IMR-90 (cell line): ENCODE measurements at regions not wholly inside any gene's neighbourhood (a gene's known extent, or its start where the extent isn't known, plus 50 kb on each side); places are given as distances from the start of the nearest gene placed in this dataset.

Experiments used
- ATAC-seq: fragments of 200-7000 bp; cut with Tn5 transposase; 2 replicates; pipeline ENCODE4 v1.9.1; 2020; ENCODE audit warnings: low read depth, mild to moderate bottlenecking, moderate library complexity
- BruUV-seq: library from RNA; stranded (reverse); fragments of 400-500 nt; replicated peaks from 2 replicates; lab custom pipeline; 2021; lab: Mats Ljungman, UMichigan
- CTCF ChIA-PET: fragments of 300-600 bp; formaldehyde crosslinking; extraction: SDS; loops from one replicate; lab custom pipeline; 2021; ENCODE audit warnings: antibody characterized with exemption; lab: Yijun Ruan, JAX
- POLR2A ChIA-PET: fragments of 300-600 bp; sonication (Branson Sonifier 250); formaldehyde crosslinking; loops from one replicate; lab custom pipeline; 2022; ENCODE audit warnings: antibody characterized with exemption; ENCODE audit not compliant: unreplicated experiment; lab: Charles Lee
- DNase-seq: peaks from one replicate; pipeline ENCODE4 v3.0.0; 2013
- H2AFZ ChIP-seq: replicated peaks from 2 replicates; pipeline ENCODE3; 2013; ENCODE audit warnings: low read length, mild to moderate bottlenecking; ENCODE audit not compliant: poor library complexity
- H2AK5ac ChIP-seq: 2 replicates; pipeline ENCODE4 v1.6.1; 2013; ENCODE audit warnings: low read depth, low read length, inconsistent platforms
- H2AK9ac ChIP-seq: replicated peaks from 2 replicates; pipeline ENCODE3; 2013; ENCODE audit warnings: mild to moderate bottlenecking, low read depth, low read length, moderate library complexity; ENCODE audit not compliant: poor library complexity
- H2BK120ac ChIP-seq: 2 replicates; pipeline ENCODE4 v1.6.1; 2013; ENCODE audit warnings: low read depth, low read length, inconsistent platforms
- H2BK15ac ChIP-seq: 3 replicates; pipeline ENCODE4 v1.6.1; 2013; ENCODE audit warnings: low read depth, low read length, inconsistent platforms
- H2BK20ac ChIP-seq: 2 replicates; pipeline ENCODE4 v1.6.1; 2013; ENCODE audit warnings: low read depth, mild to moderate bottlenecking, inconsistent platforms, low read length, moderate library complexity
- H2BK5ac ChIP-seq: 2 replicates; pipeline ENCODE4 v1.6.1; 2013; ENCODE audit warnings: mild to moderate bottlenecking, low read depth, low read length, inconsistent platforms; ENCODE audit not compliant: poor library complexity, severe bottlenecking
- H3K14ac ChIP-seq: replicated peaks from 2 replicates; pipeline ENCODE4 v1.6.1; 2013; ENCODE audit warnings: low read depth, low read length, inconsistent platforms
- H3K18ac ChIP-seq: 2 replicates; pipeline ENCODE4 v1.6.1; 2013; ENCODE audit warnings: low read depth, low read length, control low read depth
- H3K23ac ChIP-seq: 2 replicates; pipeline ENCODE4 v1.6.1; 2013; ENCODE audit warnings: low read depth, low read length, inconsistent platforms
- H3K27ac ChIP-seq: 2 replicates; pipeline ENCODE4 v1.5.1; 2013; ENCODE audit warnings: mild to moderate bottlenecking, control low read depth, low read length; ENCODE audit not compliant: insufficient read depth
- H3K27me3 ChIP-seq: 2 replicates; pipeline ENCODE4 v1.6.1; 2013; ENCODE audit warnings: low read length; ENCODE audit not compliant: control insufficient read depth, insufficient read depth
- H3K36me3 ChIP-seq: 2 replicates; pipeline ENCODE4 v1.6.1; 2013; ENCODE audit warnings: low read length, mixed read lengths; ENCODE audit not compliant: control insufficient read depth, insufficient read depth
- H3K4ac ChIP-seq: 2 replicates; pipeline ENCODE4 v1.6.1; 2013; ENCODE audit warnings: low read depth, low read length, inconsistent platforms
- H3K4me1 ChIP-seq: 2 replicates; pipeline ENCODE4 v1.6.1; 2013; ENCODE audit warnings: low read length, mixed read lengths; ENCODE audit not compliant: control insufficient read depth, insufficient read depth
- H3K4me2 ChIP-seq: 2 replicates; pipeline ENCODE4 v1.6.1; 2013; ENCODE audit warnings: low read depth, mild to moderate bottlenecking, control low read depth, low read length, moderate library complexity
- H3K4me3 ChIP-seq: 2 replicates; pipeline ENCODE4 v1.5.1; 2013; ENCODE audit warnings: low read depth, mild to moderate bottlenecking, control low read depth, low read length, moderate library complexity; ENCODE audit not compliant: insufficient read depth
- H3K56ac ChIP-seq: 2 replicates; pipeline ENCODE4 v1.6.1; 2013; ENCODE audit warnings: low read length, inconsistent platforms; ENCODE audit not compliant: insufficient read depth; ENCODE audit errors: extremely low read depth
- H3K79me1 ChIP-seq, 2 experiments: 2 replicates each; pipeline ENCODE4 v1.6.1; 2013; ENCODE audit warnings: low read length in 2 of 2, inconsistent platforms in 1 of 2, low read depth in 1 of 2
- H3K9ac ChIP-seq: 2 replicates; pipeline ENCODE4 v1.6.1; 2013; ENCODE audit warnings: low read depth, low read length, control low read depth
- H3K9me1 ChIP-seq: 2 replicates; pipeline ENCODE4 v1.6.1; 2013; ENCODE audit warnings: low read length, inconsistent platforms; ENCODE audit not compliant: insufficient read depth
- H3K9me3 ChIP-seq: 2 replicates; pipeline ENCODE4 v1.6.1; 2013; ENCODE audit warnings: low read length; ENCODE audit not compliant: control insufficient read depth, insufficient read depth
- H4K20me1 ChIP-seq: 2 replicates; pipeline ENCODE4 v1.6.1; 2013; ENCODE audit warnings: low read length, inconsistent platforms; ENCODE audit not compliant: insufficient read depth
- H4K5ac ChIP-seq: 2 replicates; pipeline ENCODE4 v1.6.1; 2013; ENCODE audit warnings: mild to moderate bottlenecking, low read depth, low read length, control low read depth
- H4K8ac ChIP-seq, 2 experiments: 2 replicates each; pipeline ENCODE4 v1.6.1; 2013; ENCODE audit warnings: low read depth in 2 of 2, low read length in 2 of 2, control low read depth in 1 of 2, inconsistent platforms in 1 of 2
- H4K91ac ChIP-seq: 2 replicates; pipeline ENCODE4 v1.6.1; 2013; ENCODE audit warnings: low read depth, low read length, inconsistent platforms; ENCODE audit not compliant: insufficient read depth
- FOS ChIP-seq: fragments of 150-350 bp; IDR thresholded peaks from 2 replicates; pipeline ENCODE4 v1.6.1; 2016; ENCODE audit warnings: low read depth, low read length
- WGBS, 2 experiments: methylation state at CpG; one replicate each; pipeline versions ENCODE4 v1.1.5 to v1.1.7; 2013; ENCODE audit warnings: missing lambda C conversion rate in 2 of 2; ENCODE audit not compliant: insufficient read length in 1 of 2; ENCODE audit errors: extremely low coverage in 2 of 2; 5-methylcytosine and 5-hydroxymethylcytosine counted together
- dilution Hi-C: fragments of 300-500 bp; cut with HindIII; formaldehyde crosslinking; loops from one replicate; pipeline ENCODE4 v1.14.3; 2018; ENCODE audit warnings: low sequenced_read_pairs; ENCODE audit not compliant: unreplicated experiment
- in situ Hi-C: fragments of 300-500 bp; cut with MboI; formaldehyde crosslinking; loops from 3 replicates; pipeline ENCODE4 v1.14.3; 2019; ENCODE audit warnings: low sequenced_read_pairs, inconsistent platforms, mixed read lengths
- intact Hi-C: fragments of 100-400 bp; cut with micrococcal nuclease; formaldehyde crosslinking; loops from 2 replicates; pipeline ENCODE4 v1.10.0; 2022

DNA sequence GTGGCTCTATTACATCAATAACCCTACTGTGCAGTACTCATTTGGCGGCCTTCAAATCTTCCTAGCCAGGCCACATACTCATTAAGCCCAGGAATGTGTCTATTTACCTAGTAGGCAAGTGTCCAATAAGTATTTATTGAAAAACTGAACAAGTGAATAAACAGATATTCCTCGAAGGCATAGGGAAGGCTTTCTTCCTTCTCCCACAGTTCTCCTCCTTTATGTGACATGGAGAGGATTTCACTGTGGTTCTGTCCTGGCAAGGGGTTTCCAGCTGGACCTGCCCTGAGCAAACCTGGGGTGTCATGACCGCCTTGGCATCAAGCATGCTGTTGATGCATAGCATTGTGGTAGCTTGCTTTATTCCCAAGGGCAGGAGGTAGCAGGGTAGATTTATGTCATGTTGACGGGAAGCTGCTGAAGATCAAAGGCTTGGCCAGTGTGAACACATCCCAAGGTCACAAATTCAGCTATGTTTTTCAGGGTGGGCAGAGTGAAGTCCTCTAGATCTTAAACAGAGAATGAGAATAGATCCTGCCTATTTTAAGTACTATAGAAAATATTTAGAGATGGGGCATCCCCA lies 195.1 kb downstream of the INHBA start:
- H3K23ac ChIP-seq, result no peak overlapping the region; the same call in 1 of the 2 replicates
- H3K4me2 ChIP-seq, result no peak overlapping the region
- peaks cover 13% of the 10 kb centered on the region for H3K4me1 ChIP-seq
- no peak overlapping the region for H2AFZ ChIP-seq
- H3K14ac ChIP-seq, result no peak overlapping the region
- H3K4ac ChIP-seq, result peak overlapping the region; percentile 62
- 0 out of 2 replicates have a peak, but pooled peaks cover 9% of the 10 kb centered on the region for H3K9me1 ChIP-seq
- H2BK15ac ChIP-seq, result peak overlapping the region; percentile 37; the same call in 2 of the 3 replicates
- H3K27me3 ChIP-seq, result no peaks in the 10 kb centered on the region
- in situ Hi-C loops, result no loop called here
- ATAC-seq (no peak), DNase-seq (no peak)
- dilution Hi-C loops, result no loop called here
- H2BK5ac ChIP-seq, result no peak overlapping the region
- no peak for TF ChIP-seq FOS
- H3K4me3 ChIP-seq, result no peak overlapping the region
- no peak overlapping the region for H2AK9ac ChIP-seq
- H3K9ac ChIP-seq, result no peak overlapping the region
- no peaks in the 10 kb centered on the region for H3K36me3 ChIP-seq
- H3K79me1 ChIP-seq, result no peaks in the 10 kb centered on the region
- H2BK20ac ChIP-seq, result peak overlapping the region; percentile 32; the same call in 1 of the 2 replicates
- peak overlapping the region; percentile 33; the same call in 1 of the 2 replicates for H4K91ac ChIP-seq
- no peaks in the 10 kb centered on the region for H3K9me3 ChIP-seq
- H4K8ac ChIP-seq, result peak overlapping the region in 1 of 2 experiments; percentile 23; a peak in 2 of 4 replicates
- ChIA-PET CTCF (interaction anchor here (0.7 to 0.9 kb wide), 2 partner anchors 185 to 198 kb away, joined by 3 read pairs; no protein-coding TSS in a partner anchor), POLR2A (no interaction called here)
- intact Hi-C loops, result no loop called here
- no peak overlapping the region for H3K27ac ChIP-seq
- no TSS peak for BruUV-seq
- no peak overlapping the region for H3K18ac ChIP-seq
- WGBS, 2 experiments, result no CpG with 5 or more reads among the region's 4 CpGs
- no peak overlapping the region for H4K5ac ChIP-seq
- H2BK120ac ChIP-seq, result peak overlapping the region; percentile 71
- peak overlapping the region; percentile 44; the same call in 1 of the 2 replicates for H2AK5ac ChIP-seq
- H4K20me1 ChIP-seq, result no peaks in the 10 kb centered on the region
- H3K56ac ChIP-seq, result no peak overlapping the region
